Activated CD8-positive, alpha-beta T cell treated with anti-CD3 and anti-CD28 coated beads for 36 hours (primary cell): ENCODE measurements at regions not wholly inside any gene's neighbourhood (a gene's known extent, or its start where the extent isn't known, plus 50 kb on each side); places are given as distances from the start of the nearest gene placed in this dataset.

Experiments used
- ATAC-seq: fragments of 200-7000 bp; cut with Tn5 transposase; one replicate; pipeline ENCODE4 v1.10.0; 2021; ENCODE audit warnings: mild to moderate bottlenecking, moderate library complexity
- CTCF ChIA-PET: fragments of 350-600 bp; sonication (Branson Sonifier 250); formaldehyde crosslinking; loops from one replicate; lab custom pipeline; 2021; ENCODE audit warnings: antibody characterized with exemption; lab: Charles Lee
- POLR2A ChIA-PET: fragments of 350-600 bp; sonication (Branson Sonifier 250); formaldehyde crosslinking; loops from one replicate; lab custom pipeline; 2021; ENCODE audit warnings: antibody characterized with exemption; lab: Charles Lee
- DNase-seq: peaks from one replicate; pipeline ENCODE4 v3.0.0-alpha.2; 2020
- H3K27ac Mint-ChIP-seq: one replicate; pipeline ENCODE4 v1.8.0; 2021; ENCODE audit warnings: mild to moderate bottlenecking, mixed read lengths
- H3K27me3 Mint-ChIP-seq: one replicate; pipeline ENCODE4 v1.8.0; 2021; ENCODE audit warnings: mixed read lengths
- H3K36me3 Mint-ChIP-seq: one replicate; pipeline ENCODE4 v1.8.0; 2021; ENCODE audit warnings: low read depth, mixed read lengths
- H3K4me1 Mint-ChIP-seq: one replicate; pipeline ENCODE4 v1.8.0; 2021; ENCODE audit warnings: low read depth, mixed read lengths
- H3K4me3 Mint-ChIP-seq: one replicate; pipeline ENCODE4 v1.8.0; 2021; ENCODE audit warnings: mild to moderate bottlenecking, moderate library complexity, mixed read lengths
- H3K9me3 Mint-ChIP-seq: one replicate; pipeline ENCODE4 v1.8.0; 2021; ENCODE audit warnings: mixed read lengths
- intact Hi-C: fragments of 100-400 bp; cut with micrococcal nuclease; formaldehyde crosslinking; loops from one replicate; pipeline ENCODE4 v1.10.0; 2022
- TF ChIP-seq, protein P1 (sequence below): fragments of 200-600 bp; IDR thresholded peaks from one replicate; pipeline ENCODE4 v1.8.0; 2022; ENCODE audit warnings: antibody characterized with exemption, mild to moderate bottlenecking

DNA sequence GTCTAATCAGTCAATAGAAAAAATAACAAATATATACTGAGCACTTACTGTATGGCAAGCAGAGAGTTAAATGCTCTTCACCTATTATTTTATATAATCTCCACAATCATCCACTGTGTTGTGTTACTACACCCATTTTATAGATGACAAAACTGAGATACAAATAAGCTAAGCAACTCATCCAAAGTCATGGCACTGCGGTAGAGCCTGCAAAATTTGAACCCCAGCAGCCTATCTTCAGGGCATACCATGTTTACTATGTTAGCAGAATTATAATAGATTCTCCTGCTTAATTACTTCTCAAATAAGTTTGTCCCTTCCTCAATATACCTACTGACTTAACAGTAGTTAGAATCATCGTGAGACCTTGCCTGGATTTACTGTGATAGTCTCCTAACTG lies 53.6 kb upstream of the PCED1B start:
- no peaks in the 10 kb centered on the region for H3K36me3 Mint-ChIP-seq
- H3K27ac Mint-ChIP-seq: no peak overlapping the region
- intact Hi-C loops: no loop called here
- TF ChIP-seq, protein P1, sequence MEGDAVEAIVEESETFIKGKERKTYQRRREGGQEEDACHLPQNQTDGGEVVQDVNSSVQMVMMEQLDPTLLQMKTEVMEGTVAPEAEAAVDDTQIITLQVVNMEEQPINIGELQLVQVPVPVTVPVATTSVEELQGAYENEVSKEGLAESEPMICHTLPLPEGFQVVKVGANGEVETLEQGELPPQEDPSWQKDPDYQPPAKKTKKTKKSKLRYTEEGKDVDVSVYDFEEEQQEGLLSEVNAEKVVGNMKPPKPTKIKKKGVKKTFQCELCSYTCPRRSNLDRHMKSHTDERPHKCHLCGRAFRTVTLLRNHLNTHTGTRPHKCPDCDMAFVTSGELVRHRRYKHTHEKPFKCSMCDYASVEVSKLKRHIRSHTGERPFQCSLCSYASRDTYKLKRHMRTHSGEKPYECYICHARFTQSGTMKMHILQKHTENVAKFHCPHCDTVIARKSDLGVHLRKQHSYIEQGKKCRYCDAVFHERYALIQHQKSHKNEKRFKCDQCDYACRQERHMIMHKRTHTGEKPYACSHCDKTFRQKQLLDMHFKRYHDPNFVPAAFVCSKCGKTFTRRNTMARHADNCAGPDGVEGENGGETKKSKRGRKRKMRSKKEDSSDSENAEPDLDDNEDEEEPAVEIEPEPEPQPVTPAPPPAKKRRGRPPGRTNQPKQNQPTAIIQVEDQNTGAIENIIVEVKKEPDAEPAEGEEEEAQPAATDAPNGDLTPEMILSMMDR: no peak
- peaks cover 8% of the 10 kb centered on the region for H3K4me1 Mint-ChIP-seq
- CTCF ChIA-PET: interaction anchor here (1.9 to 3.0 kb wide), 2 partner anchors 7 to 46 kb away, joined by 5 to 17 read pairs; no protein-coding TSS in a partner anchor
- no peaks in the 10 kb centered on the region for H3K9me3 Mint-ChIP-seq
- H3K4me3 Mint-ChIP-seq: no peak overlapping the region
- ATAC-seq (no peak), DNase-seq (no peak)
- peaks cover 6% of the 10 kb centered on the region for H3K27me3 Mint-ChIP-seq
- POLR2A ChIA-PET: no interaction called here

- POLR2A ChIA-PET: no interaction called here
- H3K36me3 Mint-ChIP-seq: no peaks in the 10 kb centered on the region
- no peak overlapping the region for H3K4me3 Mint-ChIP-seq
- intact Hi-C loops: no loop called here
- H3K4me1 Mint-ChIP-seq: peaks cover 7% of the 10 kb centered on the region
- no peak for ATAC-seq
- no peak overlapping the region for H3K27ac Mint-ChIP-seq
- TF ChIP-seq, protein P1: no peak
- CTCF ChIA-PET: interaction anchor here (1.9 kb wide), 1 partner anchor 45 kb away, joined by 5 read pairs; no protein-coding TSS in a partner anchor
- H3K9me3 Mint-ChIP-seq: no peaks in the 10 kb centered on the region
- no peak for DNase-seq
- peaks cover 6% of the 10 kb centered on the region for H3K27me3 Mint-ChIP-seq
Observed at GRCh38 chr12:47026291-47026690, 53.1 kb upstream of the PCED1B start.
